ENCODE measurements at regions not wholly inside any gene's neighbourhood (a gene's known extent, or its start where the extent isn't known, plus 50 kb on each side); places are given as distances from the start of the nearest gene placed in this dataset.

DNA sequence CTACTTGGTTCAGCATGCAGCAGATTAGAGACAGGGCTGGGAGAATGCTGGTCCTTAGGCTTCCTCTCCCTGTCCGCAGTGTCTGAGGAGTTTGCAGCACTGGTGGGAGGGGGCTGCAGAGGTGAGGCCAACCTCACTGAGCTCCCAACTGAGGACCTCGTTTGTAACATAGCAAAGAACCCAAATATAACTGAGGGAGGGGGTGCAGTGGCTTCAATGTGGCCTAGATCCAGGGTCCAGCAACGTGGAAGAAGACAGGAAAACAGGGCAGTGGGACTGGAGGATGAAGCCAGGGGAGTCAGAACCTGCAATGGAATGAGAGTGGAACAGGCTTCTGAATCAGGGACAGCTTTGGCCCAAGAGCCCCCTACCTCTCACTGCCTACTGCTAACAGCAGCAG lies 84.3 kb upstream of the MAFB start:
- WGBS, result 59% methylated on average over 3 of the region's 3 CpGs
- Histone ChIP-seq H4K91ac (ENCODE audit: low read length) (no peak overlapping the region), H3K4me3 (ENCODE audit: insufficient read depth in 1 of 2, low read depth in 1 of 2, low read length in 2 of 2) (no peak overlapping the region)

DNA sequence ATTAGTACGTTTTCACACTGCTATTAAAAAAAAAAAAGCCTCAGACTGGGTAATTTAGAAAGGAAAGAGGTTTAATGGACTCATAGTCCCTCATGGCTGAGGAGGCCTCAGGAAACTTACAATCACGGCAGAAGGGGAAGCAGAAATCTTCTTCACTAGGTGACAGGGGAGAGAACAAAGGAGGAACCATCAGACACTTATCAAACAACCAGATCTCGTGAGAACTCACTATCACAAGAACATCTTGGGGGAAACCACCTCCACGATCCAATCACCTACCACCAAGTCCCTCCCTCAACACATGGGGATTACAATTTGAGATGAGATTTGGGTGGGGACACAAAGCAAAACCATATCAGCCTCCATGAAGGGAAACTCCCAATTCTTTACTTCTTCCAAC lies 85.2 kb upstream of the MAFB start:
- no peak overlapping the region for H3K14ac ChIP-seq (ENCODE audit: low read length in 2 of 2)
- H2BK120ac ChIP-seq (ENCODE audit: low read depth, low read length), result no peak overlapping the region
- no peaks in the 10 kb centered on the region for H3K79me1 ChIP-seq (replicated peaks; ENCODE audit: low read length, poor library complexity, severe bottlenecking)
- H3K9me3 ChIP-seq (ENCODE audit: control insufficient read depth, low read length), result no peaks in the 10 kb centered on the region
- peaks cover 5 to 31% of the 10 kb centered on the region in 2 experiments for H3K27me3 ChIP-seq (ENCODE audit: control insufficient read depth in 1 of 2, insufficient read depth in 1 of 2, low read length in 2 of 2)
- no peak overlapping the region for H3K27ac ChIP-seq (ENCODE audit: low read length, poor library complexity, severe bottlenecking)
- no peak overlapping the region for H2BK5ac ChIP-seq (ENCODE audit: low read depth, low read length, poor library complexity, severe bottlenecking)
- no peak overlapping the region for H3K23ac ChIP-seq (ENCODE audit: low read length in 2 of 2)
- H3K18ac ChIP-seq (ENCODE audit: low read depth in 1 of 2, low read length in 2 of 2), result no peak overlapping the region
- 55% methylated on average over 3 of the region's 4 CpGs for WGBS
- no peak overlapping the region for H2BK15ac ChIP-seq (ENCODE audit: low read depth, poor library complexity, severe bottlenecking)
- H2AK5ac ChIP-seq (ENCODE audit: low read length, severe bottlenecking), result no peak overlapping the region
- H3K4me1 ChIP-seq (ENCODE audit: control insufficient read depth, insufficient read depth, low read depth, low read length), result no peaks in the 10 kb centered on the region
- H3K4me3 ChIP-seq (ENCODE audit: insufficient read depth in 1 of 2, low read depth in 1 of 2, low read length in 2 of 2), result no peak overlapping the region
- no peak overlapping the region for H3K9ac ChIP-seq (ENCODE audit: low read length)
- H2BK12ac ChIP-seq (ENCODE audit: low read length in 2 of 2), result no peak overlapping the region
- H3K4me2 ChIP-seq (ENCODE audit: low read length, poor library complexity, severe bottlenecking), result no peak overlapping the region
- H4K91ac ChIP-seq (ENCODE audit: low read length), result no peak overlapping the region
- no peak overlapping the region for H3K4ac ChIP-seq (ENCODE audit: low read depth in 1 of 2, low read length in 2 of 2)
- H3K36me3 ChIP-seq (ENCODE audit: control insufficient read depth in 1 of 2, insufficient read depth in 2 of 2, low read depth in 1 of 2, low read length in 2 of 2), result no peaks in the 10 kb centered on the region
- no peak for DNase-seq
- no peak overlapping the region for H2AFZ ChIP-seq (ENCODE audit: low read depth, low read length)
- H4K8ac ChIP-seq (ENCODE audit: low read length), result no peak overlapping the region

More for the DNA sequence above, 84.3 kb upstream of the MAFB start:
- Histone ChIP-seq H3K14ac (ENCODE audit: low read length in 2 of 2) (no peak overlapping the region), H2BK15ac (ENCODE audit: low read depth, poor library complexity, severe bottlenecking) (no peak overlapping the region), H3K4me1 (ENCODE audit: control insufficient read depth, insufficient read depth, low read depth, low read length) (no peaks in the 10 kb centered on the region), H4K8ac (ENCODE audit: low read length) (no peak overlapping the region), H3K4me2 (ENCODE audit: low read length, poor library complexity, severe bottlenecking) (no peak overlapping the region), H2BK120ac (ENCODE audit: low read depth, low read length) (no peak overlapping the region), H3K4ac (ENCODE audit: low read depth in 1 of 2, low read length in 2 of 2) (no peak overlapping the region), H3K27ac (ENCODE audit: low read length, poor library complexity, severe bottlenecking) (no peak overlapping the region), H3K23ac (ENCODE audit: low read length in 2 of 2) (no peak overlapping the region), H2BK5ac (ENCODE audit: low read depth, low read length, poor library complexity, severe bottlenecking) (no peak overlapping the region), H3K27me3 (ENCODE audit: control insufficient read depth in 1 of 2, insufficient read depth in 1 of 2, low read length in 2 of 2) (peaks cover 5 to 25% of the 10 kb centered on the region in 2 experiments), H2BK12ac (ENCODE audit: low read length in 2 of 2) (no peak overlapping the region), H3K18ac (ENCODE audit: low read depth in 1 of 2, low read length in 2 of 2) (no peak overlapping the region), H3K9ac (ENCODE audit: low read length) (no peak overlapping the region), H3K36me3 (ENCODE audit: control insufficient read depth in 1 of 2, insufficient read depth in 2 of 2, low read depth in 1 of 2, low read length in 2 of 2) (no peaks in the 10 kb centered on the region), H2AFZ (ENCODE audit: low read depth, low read length) (no peak overlapping the region), H2AK5ac (ENCODE audit: low read length, severe bottlenecking) (no peak overlapping the region), H3K9me3 (ENCODE audit: control insufficient read depth, low read length) (no peaks in the 10 kb centered on the region), H3K79me1 (replicated peaks; ENCODE audit: low read length, poor library complexity, severe bottlenecking) (no peaks in the 10 kb centered on the region)
- no peak for DNase-seq

DNA sequence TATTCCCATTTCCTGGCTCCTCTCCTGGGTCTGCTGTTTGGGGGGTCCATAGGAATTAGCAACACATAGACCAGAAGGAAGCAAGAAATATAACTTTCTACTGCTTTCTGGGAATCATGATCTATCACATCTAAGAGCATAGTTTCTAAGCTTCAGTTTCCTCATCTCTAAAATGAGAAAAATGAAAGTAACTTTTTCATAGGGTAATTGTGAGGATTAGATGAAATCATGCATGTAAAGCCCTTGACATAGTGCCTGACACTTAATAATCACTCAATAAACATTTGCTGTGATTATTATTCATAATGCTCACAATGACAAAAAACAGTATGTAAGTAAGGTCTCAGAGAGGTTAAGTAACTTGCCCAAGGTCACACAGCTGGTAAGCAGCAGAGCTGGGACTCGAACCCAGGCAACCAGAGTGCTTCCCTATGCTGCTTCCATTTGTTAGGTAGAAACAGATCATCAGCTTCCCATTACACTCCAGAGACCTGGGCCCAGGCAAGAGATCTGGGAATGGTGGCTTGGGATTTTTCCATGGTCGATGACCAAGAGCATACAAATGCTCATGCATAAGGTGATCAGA lies 86.6 kb upstream of the MAFB start:
- Histone ChIP-seq H3K4ac (ENCODE audit: low read depth in 1 of 2, low read length in 2 of 2) (no peak overlapping the region), H3K14ac (ENCODE audit: low read length in 2 of 2) (no peak overlapping the region), H2BK120ac (ENCODE audit: low read depth, low read length) (no peak overlapping the region), H3K4me2 (ENCODE audit: low read length, poor library complexity, severe bottlenecking) (no peak overlapping the region), H4K91ac (ENCODE audit: low read length) (no peak overlapping the region), H2AK5ac (ENCODE audit: low read length, severe bottlenecking) (no peak overlapping the region), H3K9ac (ENCODE audit: low read length) (no peak overlapping the region), H3K4me3 (ENCODE audit: insufficient read depth in 1 of 2, low read depth in 1 of 2, low read length in 2 of 2) (no peak overlapping the region), H3K27me3 (ENCODE audit: control insufficient read depth in 1 of 2, insufficient read depth in 1 of 2, low read length in 2 of 2) (peaks cover 0 to 21% of the 10 kb centered on the region in 2 experiments), H4K8ac (ENCODE audit: low read length) (no peak overlapping the region), H3K79me1 (replicated peaks; ENCODE audit: low read length, poor library complexity, severe bottlenecking) (no peaks in the 10 kb centered on the region), H3K27ac (ENCODE audit: low read length, poor library complexity, severe bottlenecking) (no peak overlapping the region), H3K23ac (ENCODE audit: low read length in 2 of 2) (no peak overlapping the region), H3K18ac (ENCODE audit: low read depth in 1 of 2, low read length in 2 of 2) (no peak overlapping the region), H3K36me3 (ENCODE audit: control insufficient read depth in 1 of 2, insufficient read depth in 2 of 2, low read depth in 1 of 2, low read length in 2 of 2) (no peaks in the 10 kb centered on the region), H2BK5ac (ENCODE audit: low read depth, low read length, poor library complexity, severe bottlenecking) (no peak overlapping the region), H2BK12ac (ENCODE audit: low read length in 2 of 2) (no peak overlapping the region), H3K4me1 (ENCODE audit: control insufficient read depth, insufficient read depth, low read depth, low read length) (no peaks in the 10 kb centered on the region), H3K9me3 (ENCODE audit: control insufficient read depth, low read length) (no peaks in the 10 kb centered on the region), H2AFZ (ENCODE audit: low read depth, low read length) (no peak overlapping the region), H2BK15ac (ENCODE audit: low read depth, poor library complexity, severe bottlenecking) (no peak overlapping the region)
- 40% methylated on average over 2 of the region's 2 CpGs for WGBS
- no peak for DNase-seq

DNA sequence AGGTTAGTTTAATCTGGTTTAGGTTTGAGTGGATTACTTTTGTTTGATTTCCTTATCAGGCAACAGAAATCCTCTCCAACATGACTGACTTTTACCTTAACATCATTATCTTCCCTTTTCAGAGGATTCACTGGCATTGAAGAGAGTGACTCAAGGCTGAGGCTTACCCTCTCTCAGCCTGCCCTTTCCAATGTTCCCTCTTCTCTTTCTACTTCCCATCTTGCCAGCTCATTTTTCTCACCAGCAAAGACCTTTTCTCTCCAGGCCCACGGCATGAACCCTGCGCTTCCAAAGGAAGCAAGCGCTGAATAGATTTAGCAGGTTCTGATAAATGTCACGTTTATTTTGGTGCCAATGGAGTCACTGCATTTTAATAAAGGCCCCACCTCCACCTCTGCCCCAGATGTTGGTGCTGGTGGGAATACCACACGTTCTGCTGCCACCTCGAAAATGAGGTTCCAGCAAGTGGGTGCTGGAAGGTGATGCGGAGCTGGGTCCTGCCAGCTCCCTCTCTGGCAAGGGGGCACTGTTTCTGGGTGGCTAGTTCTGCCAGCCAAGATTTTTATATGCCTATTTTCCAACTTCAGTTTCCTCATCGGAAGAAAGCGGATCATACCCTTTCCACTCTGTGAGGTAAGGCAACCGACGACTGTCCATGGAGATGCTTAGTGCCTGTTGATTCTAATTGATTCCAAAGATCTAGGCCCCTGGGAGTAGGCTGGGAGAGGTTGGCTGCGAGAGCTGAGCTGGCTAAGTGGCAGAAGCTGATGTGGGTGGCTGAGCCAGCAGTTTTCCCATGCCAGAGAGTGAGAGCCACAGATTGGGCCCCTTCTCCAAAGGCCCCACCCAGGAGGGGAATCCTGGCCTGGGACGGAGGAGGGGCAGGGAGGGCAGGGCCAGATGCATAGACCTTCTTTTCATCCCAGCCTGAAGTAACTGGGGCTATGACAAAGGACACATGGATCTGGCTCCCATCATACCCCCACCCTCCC lies 87.7 kb upstream of the MAFB start:
- WGBS, result 70% methylated on average over 12 of the region's 13 CpGs
- H3K4me3 ChIP-seq (ENCODE audit: insufficient read depth in 1 of 2, low read depth in 1 of 2, low read length in 2 of 2), result no peak overlapping the region

More for the DNA sequence above, 87.7 kb upstream of the MAFB start:
- DNase-seq, result no peak
- Histone ChIP-seq H3K9ac (ENCODE audit: low read length) (no peak overlapping the region), H4K91ac (ENCODE audit: low read length) (no peak overlapping the region), H2BK5ac (ENCODE audit: low read depth, low read length, poor library complexity, severe bottlenecking) (no peak overlapping the region), H3K27ac (ENCODE audit: low read length, poor library complexity, severe bottlenecking) (no peak overlapping the region), H3K79me1 (replicated peaks; ENCODE audit: low read length, poor library complexity, severe bottlenecking) (no peaks in the 10 kb centered on the region), H3K4me1 (ENCODE audit: control insufficient read depth, insufficient read depth, low read depth, low read length) (no peaks in the 10 kb centered on the region), H2AK5ac (ENCODE audit: low read length, severe bottlenecking) (no peak overlapping the region), H3K36me3 (ENCODE audit: control insufficient read depth in 1 of 2, insufficient read depth in 2 of 2, low read depth in 1 of 2, low read length in 2 of 2) (no peaks in the 10 kb centered on the region), H2BK15ac (ENCODE audit: low read depth, poor library complexity, severe bottlenecking) (no peak overlapping the region), H3K4me2 (ENCODE audit: low read length, poor library complexity, severe bottlenecking) (no peak overlapping the region), H3K9me3 (ENCODE audit: control insufficient read depth, low read length) (no peaks in the 10 kb centered on the region), H3K27me3 (ENCODE audit: control insufficient read depth in 1 of 2, insufficient read depth in 1 of 2, low read length in 2 of 2) (peaks cover 0 to 20% of the 10 kb centered on the region in 2 experiments), H2BK12ac (ENCODE audit: low read length in 2 of 2) (no peak overlapping the region), H3K23ac (ENCODE audit: low read length in 2 of 2) (no peak overlapping the region), H3K18ac (ENCODE audit: low read depth in 1 of 2, low read length in 2 of 2) (no peak overlapping the region), H3K14ac (ENCODE audit: low read length in 2 of 2) (no peak overlapping the region), H3K4ac (ENCODE audit: low read depth in 1 of 2, low read length in 2 of 2) (no peak overlapping the region), H2AFZ (ENCODE audit: low read depth, low read length) (no peak overlapping the region), H4K8ac (ENCODE audit: low read length) (no peak overlapping the region), H2BK120ac (ENCODE audit: low read depth, low read length) (no peak overlapping the region)

Measured in mesenchymal stem cell (in vitro differentiated cells and primary cell).